Stimulated activated CD4-positive, alpha-beta T cell treated with anti-CD3 and anti-CD28 coated beads, Interleukin-4, amount 100 ng/mL, for 48 hours (primary cell): ENCODE measurements at regions not wholly inside any gene's neighbourhood (a gene's known extent, or its start where the extent isn't known, plus 50 kb on each side); places are given as distances from the start of the nearest gene placed in this dataset.
A peak's percentile ranks its signal among the peaks of the same experiment; 100 is the strongest.
"Not testable (repeated sequence)": the region's sequence is repeated elsewhere in the genome, so short reads cannot be mapped to it uniquely, and the experiment has no call there.

Experiments
- DNase-seq, 2 donors: peaks; one replicate each; pipeline ENCODE4 v3.0.0-alpha.2; 2020; ENCODE audit warnings: low read depth in 2 of 2

DNA sequence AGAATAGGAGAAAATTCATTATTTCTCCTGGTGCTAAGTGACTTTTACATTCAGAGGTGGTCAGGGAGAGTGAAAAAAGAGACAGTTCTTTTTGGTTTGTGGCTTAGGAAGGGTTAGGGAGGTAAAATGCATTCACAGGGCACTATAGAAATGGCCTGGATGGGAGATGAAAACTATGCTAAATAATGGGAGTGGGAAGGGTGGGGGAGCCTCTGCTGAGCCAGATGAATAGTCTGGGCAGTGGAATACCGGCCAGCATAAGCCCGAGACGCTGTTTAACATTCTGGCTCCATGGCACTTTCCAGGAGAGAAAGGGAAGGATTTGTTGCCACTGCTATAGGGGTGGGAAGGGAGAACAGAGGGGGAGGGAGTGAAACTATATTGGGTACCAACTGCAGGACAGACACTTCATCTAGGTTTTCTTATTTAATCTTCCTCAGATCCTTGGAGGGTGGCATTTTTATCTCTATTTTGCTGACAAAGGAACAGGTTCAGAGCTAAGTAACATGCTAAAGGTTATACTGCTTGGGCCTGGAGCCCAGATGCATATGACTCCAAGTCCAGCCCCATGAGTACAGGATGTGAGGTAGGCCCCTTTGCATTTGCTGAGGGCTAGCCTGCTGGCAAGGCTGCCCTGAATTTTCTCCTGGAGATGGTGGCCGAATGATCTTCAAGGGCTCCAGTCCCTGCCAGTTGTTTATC is 372.4 kb downstream of the CCSER2 start:
- DNase-seq: no peak

DNA sequence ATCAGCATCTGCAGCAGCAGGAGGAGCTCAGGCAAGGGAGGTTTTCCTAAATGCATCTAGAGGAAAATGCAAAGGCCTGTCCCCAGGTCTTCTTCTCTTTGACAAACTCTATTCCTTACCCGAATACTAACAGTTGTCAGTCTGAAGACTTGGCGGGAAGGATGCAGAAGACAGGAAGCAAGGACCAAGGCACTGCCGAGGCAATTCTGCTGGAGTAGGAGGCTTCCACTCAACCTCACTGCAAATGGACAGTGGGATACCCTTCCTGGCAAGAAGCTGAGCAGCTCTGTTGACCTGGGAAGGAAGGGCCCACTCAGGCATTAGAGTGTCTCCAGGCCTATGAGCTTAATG is 373.0 kb downstream of the CCSER2 start:
- no peak for DNase-seq

DNA sequence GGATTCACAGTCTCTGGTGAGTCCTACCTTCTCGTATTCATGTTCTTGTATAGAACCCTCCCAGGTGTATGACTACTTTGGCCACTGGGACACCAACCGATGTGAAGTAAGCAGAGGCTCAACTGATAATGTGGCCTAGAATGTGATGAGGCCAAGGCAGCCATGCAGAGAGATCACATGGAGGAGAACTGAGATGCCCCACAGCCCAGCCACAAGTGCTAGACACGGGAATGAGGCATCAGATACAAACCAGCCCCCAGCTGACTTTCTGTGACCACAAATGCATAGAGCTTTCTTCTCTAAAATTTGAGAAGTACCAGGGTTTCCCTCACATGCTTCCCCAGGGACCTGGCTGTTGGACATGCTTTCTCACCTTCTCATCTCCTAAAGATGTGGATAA is 375.7 kb downstream of the CCSER2 start:
- DNase-seq: no peak

DNA sequence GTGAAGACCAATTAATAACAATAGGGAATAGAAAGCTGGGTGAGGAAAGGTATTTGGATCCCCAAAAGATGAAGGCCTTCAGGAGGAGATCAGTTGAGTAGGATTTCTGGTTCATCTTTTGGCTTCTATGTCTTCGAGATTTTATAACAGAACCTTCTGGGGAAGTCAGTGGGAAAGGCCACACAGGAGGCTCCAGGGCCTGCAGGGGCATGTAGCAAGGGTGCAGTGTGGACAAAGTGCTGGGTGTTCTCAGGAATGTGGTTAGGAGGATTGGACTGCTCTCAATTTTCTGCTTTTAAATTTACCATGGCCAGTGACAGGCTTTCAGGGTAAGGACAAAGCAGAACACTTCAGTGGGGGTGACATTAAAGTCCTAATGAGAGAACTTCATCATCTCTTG is 378.0 kb downstream of the CCSER2 start:
- DNase-seq: no peak

- no peak for DNase-seq
Observed at GRCh38 chr10:84706875-84707274, 378.5 kb downstream of the CCSER2 start.

DNA sequence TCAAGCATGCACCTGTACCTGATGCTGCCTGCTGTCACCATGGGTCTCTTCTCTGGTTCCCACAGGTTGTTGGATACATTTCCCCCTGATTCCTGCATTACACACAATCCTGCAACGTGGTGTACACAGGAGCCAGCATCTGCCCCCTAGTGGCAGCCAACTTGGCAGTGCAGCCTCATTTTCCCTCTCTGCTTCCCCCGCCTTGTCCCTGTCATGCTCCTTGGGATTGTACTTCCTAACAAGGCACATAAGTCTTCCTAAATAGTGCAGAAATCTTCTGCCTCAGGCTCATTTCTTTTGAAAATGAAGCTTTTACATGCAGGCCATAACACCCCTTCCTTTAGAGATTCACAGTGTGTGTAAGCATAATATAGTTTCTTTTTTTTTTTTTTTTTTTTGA is 387.5 kb downstream of the CCSER2 start:
- DNase-seq: peak in 1 of 2 donors; percentile 7

- no peak for DNase-seq
Observed at GRCh38 chr10:84718877-84719616, 390.7 kb downstream of the CCSER2 start.

GRCh38 chr10:84719687-84720086 is 391.3 kb downstream of the CCSER2 start:
- DNase-seq: no peak

GRCh38 chr10:84727398-84727797 is 399.0 kb downstream of the CCSER2 start:
- no peak for DNase-seq

GRCh38 chr10:84739126-84739525 is 410.7 kb downstream of the CCSER2 start:
- DNase-seq: not testable (repeated sequence)

GRCh38 chr10:84739641-84740040 is 411.3 kb downstream of the CCSER2 start:
- DNase-seq: no peak

DNA sequence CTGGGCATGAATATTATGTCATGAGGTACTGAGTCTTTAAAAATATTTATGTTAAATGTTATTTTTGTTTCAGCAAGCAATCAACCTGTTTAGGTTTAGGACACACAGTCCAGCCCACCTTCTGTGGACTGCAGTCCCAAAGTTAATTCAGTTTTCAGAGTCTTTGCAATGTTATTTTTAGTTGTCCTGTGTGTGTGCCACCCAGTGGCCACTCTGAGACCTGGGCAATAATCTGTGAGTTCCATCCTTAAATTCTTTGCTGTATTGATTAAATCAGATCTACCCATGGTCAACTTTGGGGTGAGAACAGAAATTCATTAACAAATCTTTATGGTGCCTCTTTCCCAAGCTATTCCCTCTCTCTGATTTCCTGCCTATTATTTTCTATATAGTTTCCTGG is 415.1 kb downstream of the CCSER2 start:
- DNase-seq: no peak

GRCh38 chr10:84755311-84755710 is 426.9 kb downstream of the CCSER2 start:
- DNase-seq: no peak

- not testable (repeated sequence) for DNase-seq
Observed at GRCh38 chr10:84756653-84757052, 428.3 kb downstream of the CCSER2 start.

DNA sequence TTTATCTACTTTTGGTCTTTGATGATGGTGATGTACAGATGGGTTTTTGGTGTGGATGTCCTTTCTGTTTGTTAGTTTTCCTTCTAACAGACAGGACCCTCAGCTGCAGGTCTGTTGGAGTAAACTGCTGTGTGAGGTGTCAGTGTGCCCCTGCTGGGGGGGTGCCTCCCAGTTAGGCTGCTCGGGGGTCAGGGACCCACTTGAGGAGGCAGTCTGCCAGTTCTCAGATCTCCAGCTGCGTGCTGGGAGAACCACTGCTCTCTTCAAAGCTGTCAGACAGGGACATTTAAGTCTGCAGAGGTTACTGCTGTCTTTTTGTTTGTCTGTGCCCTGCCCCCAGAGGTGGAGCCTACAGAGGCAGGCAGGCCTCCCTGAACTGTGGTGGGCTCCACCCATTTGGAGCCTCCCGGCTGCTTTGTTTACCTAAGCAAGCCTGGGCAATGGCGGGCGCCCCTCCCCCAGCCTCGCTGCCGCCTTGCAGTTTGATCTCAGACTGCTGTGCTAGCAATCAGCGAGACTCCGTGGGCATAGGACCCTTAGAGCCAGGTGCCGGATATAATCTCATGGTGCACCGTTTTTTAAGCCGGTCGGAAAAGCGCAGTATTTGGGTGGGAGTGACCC is 433.7 kb downstream of the CCSER2 start:
- not testable (repeated sequence) for DNase-seq

GRCh38 chr10:84762754-84763394 is 434.5 kb downstream of the CCSER2 start:
- no peak for DNase-seq

DNA sequence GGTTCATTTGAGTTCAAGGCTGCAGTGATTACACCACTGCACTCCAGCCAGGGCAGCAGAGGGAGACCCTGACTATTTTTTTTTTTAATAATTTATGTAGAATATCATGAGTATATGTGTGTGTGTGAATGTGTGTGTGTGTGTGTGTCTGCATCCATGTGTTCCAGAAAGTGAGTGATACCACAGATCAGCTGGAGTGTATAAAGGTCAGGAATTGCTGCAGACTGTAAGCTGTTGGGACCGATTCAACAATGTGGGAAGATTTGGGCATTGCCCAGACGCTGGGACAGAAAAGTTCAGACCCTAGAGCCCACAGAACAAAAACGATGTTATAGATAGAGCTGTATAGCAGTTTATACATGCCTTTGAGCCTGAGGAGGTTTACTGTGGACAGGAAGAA is 435.6 kb downstream of the CCSER2 start:
- no peak for DNase-seq

- DNase-seq: no peak
Observed at GRCh38 chr10:84765086-84765485, 436.7 kb downstream of the CCSER2 start.

DNA sequence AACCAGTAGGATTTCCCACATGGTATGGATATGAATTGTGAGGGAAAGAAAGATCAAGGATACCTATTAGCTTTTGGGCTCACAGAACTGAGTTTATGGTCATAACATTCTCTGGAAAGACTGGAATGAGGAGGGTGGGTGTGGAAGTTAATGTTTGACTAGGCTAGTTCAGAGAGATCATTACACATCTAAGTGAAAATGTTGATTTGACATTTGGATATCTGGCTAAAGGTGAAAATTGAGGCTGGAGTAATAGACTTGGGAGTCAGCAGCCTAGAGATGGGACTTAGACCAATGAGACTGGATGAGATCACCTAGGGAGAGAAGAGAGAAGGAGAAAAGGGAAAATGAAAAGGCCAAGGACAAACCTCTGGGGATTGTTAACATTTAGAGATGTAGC is 437.3 kb downstream of the CCSER2 start:
- DNase-seq: no peak

DNA sequence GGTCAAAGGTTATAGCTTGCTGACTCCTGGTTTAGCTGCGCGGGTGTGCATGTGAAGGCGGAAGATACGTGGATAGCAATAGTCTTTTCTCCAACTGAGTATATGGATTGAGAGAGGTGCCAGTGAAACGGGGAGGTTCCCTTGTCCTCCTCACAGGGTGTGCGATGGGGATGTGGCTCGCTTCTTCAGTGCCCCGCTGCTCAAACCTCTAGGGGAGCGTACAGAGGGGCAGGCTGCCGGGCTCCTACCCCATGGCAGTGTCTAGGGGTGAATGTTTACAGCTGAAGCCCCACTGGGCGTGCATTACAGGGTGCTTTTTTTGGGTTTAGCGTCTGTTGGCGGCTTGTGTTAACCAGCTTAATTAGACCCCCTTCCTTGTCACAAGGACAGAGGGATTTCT is 438.5 kb downstream of the CCSER2 start:
- DNase-seq: no peak

DNA sequence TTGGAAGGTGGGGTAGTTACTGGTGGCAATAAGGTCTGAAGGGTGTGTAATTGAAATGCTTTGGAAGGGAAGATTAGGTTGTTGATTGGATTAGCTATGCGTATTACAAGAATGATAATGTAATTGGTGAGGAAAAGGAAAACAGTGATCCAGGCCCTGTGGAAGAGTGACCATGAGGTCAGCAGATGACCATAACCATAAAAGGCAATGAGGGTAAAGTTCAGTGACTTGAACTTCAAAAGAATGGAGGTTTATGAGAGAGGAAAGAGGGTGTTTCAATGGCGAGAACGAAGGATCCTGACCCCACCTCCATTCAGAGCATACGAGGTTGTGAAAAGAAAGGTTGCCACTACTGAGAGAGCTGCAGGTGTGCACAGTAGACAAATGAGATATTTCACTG is 439.7 kb downstream of the CCSER2 start:
- no peak for DNase-seq

GRCh38 chr10:84770824-84771223 is 442.4 kb downstream of the CCSER2 start:
- no peak for DNase-seq

DNA sequence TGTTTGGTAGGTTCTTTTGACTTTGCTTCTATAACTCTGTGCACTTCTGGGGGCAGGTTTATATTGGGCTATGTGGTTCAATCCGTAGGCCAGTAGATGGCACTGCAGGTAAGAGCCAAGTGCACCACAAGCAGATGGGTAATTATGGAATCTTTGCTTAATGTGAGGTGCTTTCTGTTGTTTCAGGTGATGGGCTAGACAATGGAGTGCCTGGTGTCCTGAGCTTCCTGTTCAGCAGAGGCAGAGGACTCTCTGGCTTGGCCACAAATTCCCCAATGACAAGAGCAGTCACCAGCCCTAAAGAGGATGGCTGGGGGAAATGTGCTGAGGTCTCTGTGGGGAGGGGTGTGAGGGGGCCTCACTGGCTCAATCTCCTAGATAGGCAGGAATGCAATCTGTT is 455.0 kb downstream of the CCSER2 start:
- no peak for DNase-seq
